Transverse colon (tissue), 4 donors: ENCODE measurements at regions not wholly inside any gene's neighbourhood (a gene's known extent, or its start where the extent isn't known, plus 50 kb on each side); places are given as distances from the start of the nearest gene placed in this dataset.

Experiments
- DNase-seq: peaks from one replicate; pipeline ENCODE4 v3.0.0-alpha.2; 2019
- H3K27ac ChIP-seq, 4 donors: fragments of 200-600 bp; sonication (generic); 2 replicates each; pipeline ENCODE4 v1.5.1; 2016 to 2018; ENCODE audit warnings: inconsistent platforms in 4 of 4
- H3K27me3 ChIP-seq: fragments of 200-600 bp; sonication (generic); 2 replicates; pipeline ENCODE4 v1.5.1; 2017; ENCODE audit warnings: inconsistent platforms
- H3K36me3 ChIP-seq, 4 donors: fragments of 200-600 bp; sonication (generic); 2 replicates each; pipeline ENCODE4 v1.5.1; 2017 to 2019; ENCODE audit warnings: inconsistent platforms in 4 of 4
- H3K4me1 ChIP-seq, 4 donors: fragments of 200-600 bp; sonication (generic); 2 replicates each; pipeline ENCODE4 v1.5.1; 2017 to 2020; ENCODE audit warnings: inconsistent platforms in 4 of 4
- H3K4me3 ChIP-seq, 4 donors: fragments of 200-600 bp; sonication (generic); 1 replicate in 1 of 4; 2 replicates in 3 of 4; pipeline versions ENCODE4 v1.5.1 to v1.6.1; 2017 to 2019; ENCODE audit warnings: inconsistent platforms in 4 of 4
- H3K9me3 ChIP-seq, 2 donors: fragments of 200-600 bp; sonication (generic); 2 replicates each; pipeline ENCODE4 v1.5.1; 2017 to 2019; ENCODE audit warnings: inconsistent platforms in 2 of 2
- EP300 ChIP-seq: sonication (generic); formaldehyde crosslinking; IDR thresholded peaks from one replicate; pipeline ENCODE4 v1.6.1; 2017; ENCODE audit warnings: antibody characterized with exemption, low read depth
- POLR2A ChIP-seq: fragments of 450-650 bp; IDR thresholded peaks from one replicate; pipeline ENCODE4 v1.6.1; 2016; ENCODE audit warnings: antibody characterized with exemption, mild to moderate bottlenecking, moderate library complexity
- POLR2AphosphoS5 ChIP-seq, 3 donors: sonication (generic); formaldehyde crosslinking; IDR thresholded peaks; one replicate each; pipeline ENCODE4 v1.6.1; 2016; ENCODE audit warnings: antibody characterized with exemption in 3 of 3
- WGBS, 2 donors: methylation state at CpG; one replicate each; pipeline ENCODE4 v1.1.5; 2018; ENCODE audit warnings: low coverage in 1 of 2; 5-methylcytosine and 5-hydroxymethylcytosine counted together
- in situ Hi-C, 4 donors: fragments of 200-750 bp; cut with MboI; loops; one replicate each; pipeline versions ENCODE4 v1.15.0 to v1.15.1; 2017; ENCODE audit warnings: low sequenced_read_pairs in 3 of 4, low pct_ligation_motif_present in 1 of 4, low pct_unique_long_range_greater_than_20kb in 1 of 4
- intact Hi-C: fragments of 100-400 bp; cut with DNase I; formaldehyde crosslinking; loops from one replicate; pipeline ENCODE4 v1.15.1; 2023; ENCODE audit warnings: low total_unique reads
- TF ChIP-seq, protein P1 (sequence below), 5 experiments: fragments of 200-600 bp in 3 of 5; fragments of 450-650 bp in 2 of 5; sonication (generic) in 3 of 5; IDR thresholded peaks; 1 replicate in 2 of 5; 2 replicates in 3 of 5; pipeline ENCODE4 v1.5.1; 2016 to 2017; ENCODE audit warnings: antibody characterized with exemption in 5 of 5, inconsistent platforms in 3 of 5, mild to moderate bottlenecking in 2 of 5, moderate library complexity in 1 of 5

DNA sequence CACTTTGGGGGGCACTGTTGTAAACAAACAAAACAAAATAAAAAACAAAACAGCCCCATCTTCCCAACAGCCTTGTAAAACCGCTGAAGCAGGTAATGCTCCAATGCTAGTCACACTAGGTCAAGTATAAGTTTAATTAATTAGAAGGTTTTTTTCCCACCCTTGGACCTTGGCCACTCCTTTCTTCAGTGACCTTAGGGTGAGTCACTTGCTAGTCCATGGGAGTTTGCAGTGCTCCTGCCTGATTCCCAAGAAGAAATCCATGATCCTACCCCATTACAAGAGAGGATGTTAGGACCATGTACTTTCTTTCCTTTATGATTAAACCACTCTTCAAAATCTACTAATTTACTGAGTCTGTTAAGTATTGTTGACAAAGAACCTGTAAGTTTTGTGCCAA is 192.2 kb upstream of the CDKN2B start:
- DNase-seq, result no peak
- no peak for TF ChIP-seq POLR2AphosphoS5 (IDR thresholded peaks at IDR 0.05)
- TF ChIP-seq EP300, result no peak
- TF ChIP-seq POLR2A, result no peak
- TF ChIP-seq, protein P1, sequence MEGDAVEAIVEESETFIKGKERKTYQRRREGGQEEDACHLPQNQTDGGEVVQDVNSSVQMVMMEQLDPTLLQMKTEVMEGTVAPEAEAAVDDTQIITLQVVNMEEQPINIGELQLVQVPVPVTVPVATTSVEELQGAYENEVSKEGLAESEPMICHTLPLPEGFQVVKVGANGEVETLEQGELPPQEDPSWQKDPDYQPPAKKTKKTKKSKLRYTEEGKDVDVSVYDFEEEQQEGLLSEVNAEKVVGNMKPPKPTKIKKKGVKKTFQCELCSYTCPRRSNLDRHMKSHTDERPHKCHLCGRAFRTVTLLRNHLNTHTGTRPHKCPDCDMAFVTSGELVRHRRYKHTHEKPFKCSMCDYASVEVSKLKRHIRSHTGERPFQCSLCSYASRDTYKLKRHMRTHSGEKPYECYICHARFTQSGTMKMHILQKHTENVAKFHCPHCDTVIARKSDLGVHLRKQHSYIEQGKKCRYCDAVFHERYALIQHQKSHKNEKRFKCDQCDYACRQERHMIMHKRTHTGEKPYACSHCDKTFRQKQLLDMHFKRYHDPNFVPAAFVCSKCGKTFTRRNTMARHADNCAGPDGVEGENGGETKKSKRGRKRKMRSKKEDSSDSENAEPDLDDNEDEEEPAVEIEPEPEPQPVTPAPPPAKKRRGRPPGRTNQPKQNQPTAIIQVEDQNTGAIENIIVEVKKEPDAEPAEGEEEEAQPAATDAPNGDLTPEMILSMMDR (IDR thresholded peaks at IDR 0.05), result no peak
- in situ Hi-C loops (no loop called here), intact Hi-C loops (no loop called here)
- Histone ChIP-seq H3K36me3 (no peaks in the 10 kb centered on the region), H3K27ac (no peak overlapping the region), H3K27me3 (no peaks in the 10 kb centered on the region), H3K9me3 (no peaks in the 10 kb centered on the region), H3K4me1 (peaks cover 0 to 7% (median 0%) of the 10 kb centered on the region in 4 donors), H3K4me3 (no peak overlapping the region)
- WGBS, 2 donors, result 50 to 90% methylated on average over 1 of the region's 1 CpG

DNA sequence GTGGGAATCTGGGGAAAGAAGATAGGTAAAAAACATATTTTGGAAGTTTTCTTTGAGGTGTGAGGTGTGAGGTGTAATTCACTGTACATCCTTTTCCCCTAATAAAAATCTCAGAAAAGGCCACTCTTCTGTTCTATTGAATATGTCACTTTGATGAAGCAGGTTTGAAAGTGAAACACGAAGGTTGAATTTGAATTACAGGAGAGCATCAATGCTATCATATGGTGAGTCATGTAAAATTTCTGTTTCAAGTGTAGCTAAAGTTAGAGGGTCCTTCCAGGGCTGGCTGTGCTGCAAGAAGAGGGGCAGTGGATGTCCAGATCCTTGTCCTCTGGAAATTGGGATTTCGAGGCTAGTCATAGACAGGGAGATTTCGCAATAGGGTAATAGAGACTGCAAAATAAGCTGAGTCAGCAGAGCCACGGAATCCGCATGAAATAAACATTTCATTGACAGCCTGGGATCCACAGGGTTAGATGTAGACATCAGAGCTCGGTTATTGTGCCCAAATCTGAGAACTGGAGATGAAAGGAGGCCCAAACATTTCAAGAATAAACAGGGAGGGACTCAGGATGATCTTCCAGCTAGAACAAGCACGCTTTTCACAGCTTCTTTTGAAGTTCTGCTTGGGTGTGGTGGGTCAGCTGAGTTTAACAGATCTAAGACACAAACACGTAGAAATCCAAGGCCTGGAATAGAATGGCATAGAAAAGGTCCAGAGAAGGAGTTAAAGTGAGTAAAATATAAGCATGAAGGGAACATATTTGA is 194.4 kb upstream of the CDKN2B start:
- TF ChIP-seq, protein P1 (IDR thresholded peaks at IDR 0.05), result no peak
- H3K27me3 ChIP-seq, result no peaks in the 10 kb centered on the region
- 38 to 40% methylated on average over 8 of the region's 8 CpGs for WGBS, 2 donors
- no peaks in the 10 kb centered on the region for H3K9me3 ChIP-seq
- DNase-seq, result no peak
- in situ Hi-C loops (no loop called here), intact Hi-C loops (no loop called here)
- H3K4me1 ChIP-seq, result peaks cover 0 to 7% (median under 1%) of the 10 kb centered on the region in 4 donors
- H3K36me3 ChIP-seq, result no peaks in the 10 kb centered on the region
- no peak overlapping the region for H3K27ac ChIP-seq
- no peak overlapping the region for H3K4me3 ChIP-seq

DNA sequence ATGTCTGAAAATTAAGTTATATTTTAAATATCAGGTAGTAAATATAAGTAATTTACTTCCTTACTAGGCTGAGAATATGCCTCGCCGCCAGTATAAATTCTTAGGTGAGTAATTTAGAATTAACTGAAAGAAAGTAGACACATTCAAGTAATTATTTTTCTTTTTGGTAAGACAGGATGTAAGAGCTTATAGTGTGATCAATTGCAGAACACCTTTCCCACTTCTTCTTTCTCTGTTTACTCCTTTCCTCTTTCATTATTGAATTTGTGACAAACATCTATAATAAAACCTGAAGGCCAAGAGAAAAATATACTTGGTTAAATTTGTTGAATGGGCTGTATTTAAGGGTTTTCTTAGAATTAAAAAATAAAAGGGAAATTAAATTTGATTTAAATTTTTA is 195.1 kb upstream of the CDKN2B start:
- in situ Hi-C loops, result no loop called here
- intact Hi-C loops, result no loop called here

DNA sequence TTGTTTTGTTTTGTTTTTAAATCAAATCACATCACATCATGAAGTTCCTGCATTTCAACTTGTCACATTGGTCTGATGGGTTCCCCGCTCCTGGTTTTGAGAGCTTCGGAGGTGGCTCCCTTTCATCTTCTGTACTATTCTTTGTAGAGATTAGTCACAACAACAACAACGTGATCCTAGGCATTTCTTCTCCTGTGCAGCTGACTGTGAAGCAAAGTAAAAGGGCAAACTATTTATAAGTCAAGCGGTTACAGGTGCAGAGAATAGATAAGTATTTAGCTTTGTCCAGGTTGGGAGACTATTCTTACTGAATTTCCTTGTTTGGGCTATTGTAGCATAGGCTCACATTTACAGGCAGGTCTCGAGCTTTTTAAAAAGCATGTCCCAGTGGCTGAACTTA is 197.7 kb upstream of the CDKN2B start:
- Histone ChIP-seq H3K27me3 (no peaks in the 10 kb centered on the region), H3K36me3 (no peaks in the 10 kb centered on the region), H3K4me1 (peaks cover 0 to 15% (median 4%) of the 10 kb centered on the region in 4 donors), H3K27ac (no peak overlapping the region), H3K9me3 (no peaks in the 10 kb centered on the region), H3K4me3 (no peak overlapping the region)
- intact Hi-C loops, result no loop called here
- no peak for DNase-seq
- in situ Hi-C loops, result no loop called here
- TF ChIP-seq POLR2AphosphoS5 (IDR thresholded peaks at IDR 0.05), result no peak
- TF ChIP-seq POLR2A, result no peak
- no peak for TF ChIP-seq EP300
- TF ChIP-seq, protein P1 (IDR thresholded peaks at IDR 0.05), result no peak
- 77 to 81% methylated on average over 5 of the region's 5 CpGs for WGBS, 2 donors

More for the DNA sequence above, 195.1 kb upstream of the CDKN2B start:
- no peak for DNase-seq
- no peaks in the 10 kb centered on the region for H3K27me3 ChIP-seq
- no peak for TF ChIP-seq POLR2AphosphoS5 (IDR thresholded peaks at IDR 0.05)
- no peak for TF ChIP-seq POLR2A
- TF ChIP-seq EP300, result no peak
- H3K36me3 ChIP-seq, result no peaks in the 10 kb centered on the region
- H3K4me3 ChIP-seq, result no peak overlapping the region
- H3K27ac ChIP-seq, result no peak overlapping the region
- no peaks in the 10 kb centered on the region for H3K9me3 ChIP-seq
- H3K4me1 ChIP-seq, result peaks cover 0 to 10% (median 4%) of the 10 kb centered on the region in 4 donors
- 84 to 86% methylated on average over 2 of the region's 2 CpGs for WGBS, 2 donors
